ENCODE measurements at regions not wholly inside any gene's neighbourhood (a gene's known extent, or its start where the extent isn't known, plus 50 kb on each side); places are given as distances from the start of the nearest gene placed in this dataset.
"Not testable (repeated sequence)": the region's sequence is repeated elsewhere in the genome, so short reads cannot be mapped to it uniquely, and the experiment has no call there.

DNA sequence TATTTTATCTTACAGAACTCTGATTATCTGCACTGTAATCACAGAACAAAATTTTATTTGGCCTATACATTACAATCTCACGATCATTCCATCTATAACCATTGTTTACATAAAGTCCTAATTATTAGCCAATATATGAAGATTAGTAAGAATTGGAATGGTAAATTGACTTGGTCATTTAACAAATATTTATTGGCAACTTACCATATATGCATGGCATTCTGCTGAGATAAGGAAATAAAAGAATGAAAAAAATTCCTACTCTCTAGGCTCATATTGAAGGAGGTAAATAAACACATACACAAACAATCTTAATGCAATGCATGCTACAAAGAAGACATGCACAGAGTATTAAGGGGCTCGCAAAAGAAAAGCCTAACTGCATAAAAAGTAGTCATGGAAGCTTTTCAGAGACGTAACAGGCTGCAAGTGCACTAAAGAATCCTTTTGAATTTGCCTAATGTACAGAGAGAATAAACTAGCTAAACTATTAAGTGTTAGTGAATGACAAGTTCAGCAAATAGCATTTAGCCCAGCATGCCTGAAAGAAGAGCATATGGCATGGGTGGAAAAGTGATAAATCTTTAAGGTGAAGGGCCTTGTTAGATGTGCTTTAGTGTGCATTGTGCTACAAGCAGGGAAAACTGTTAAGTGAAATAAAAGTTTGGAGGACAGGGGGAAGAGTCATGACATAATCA lies 1131.1 kb downstream of the PCDH9 start:
- no peak for DNase-seq (ENCODE audit: low read depth, low spot score)
- in situ Hi-C loops (cut with HindIII; ENCODE audit: low pct_unique_long_range_greater_than_20kb, low sequenced_read_pairs), result no loop called here

DNA sequence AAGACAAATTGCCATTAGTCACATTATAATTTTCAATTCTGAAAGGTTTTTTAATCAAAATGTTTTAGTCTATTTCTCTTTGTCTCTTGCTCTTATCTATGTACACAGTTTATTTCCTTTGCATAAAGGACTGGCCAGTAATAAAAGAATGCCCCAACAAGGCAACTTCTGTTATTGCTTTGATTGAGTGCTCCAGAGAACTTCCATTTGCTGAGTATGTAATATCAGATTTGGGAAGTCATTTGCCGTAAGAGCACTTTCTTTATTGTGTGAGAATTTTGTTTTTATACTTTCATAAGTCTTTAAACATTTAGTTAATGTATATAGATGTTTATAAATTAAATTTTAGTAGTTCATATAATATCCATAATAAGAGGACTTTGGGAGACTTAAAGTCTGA lies 1140.4 kb downstream of the PCDH9 start:
- no peak for DNase-seq (ENCODE audit: low read depth, low spot score)
- in situ Hi-C loops (cut with HindIII; ENCODE audit: low pct_unique_long_range_greater_than_20kb, low sequenced_read_pairs), result no loop called here

GRCh38 chr13:66087269-66087710 lies 1142.8 kb downstream of the PCDH9 start:
- in situ Hi-C loops (cut with HindIII; ENCODE audit: low pct_unique_long_range_greater_than_20kb, low sequenced_read_pairs), result no loop called here
- no peak for DNase-seq (ENCODE audit: low read depth, low spot score)

DNA sequence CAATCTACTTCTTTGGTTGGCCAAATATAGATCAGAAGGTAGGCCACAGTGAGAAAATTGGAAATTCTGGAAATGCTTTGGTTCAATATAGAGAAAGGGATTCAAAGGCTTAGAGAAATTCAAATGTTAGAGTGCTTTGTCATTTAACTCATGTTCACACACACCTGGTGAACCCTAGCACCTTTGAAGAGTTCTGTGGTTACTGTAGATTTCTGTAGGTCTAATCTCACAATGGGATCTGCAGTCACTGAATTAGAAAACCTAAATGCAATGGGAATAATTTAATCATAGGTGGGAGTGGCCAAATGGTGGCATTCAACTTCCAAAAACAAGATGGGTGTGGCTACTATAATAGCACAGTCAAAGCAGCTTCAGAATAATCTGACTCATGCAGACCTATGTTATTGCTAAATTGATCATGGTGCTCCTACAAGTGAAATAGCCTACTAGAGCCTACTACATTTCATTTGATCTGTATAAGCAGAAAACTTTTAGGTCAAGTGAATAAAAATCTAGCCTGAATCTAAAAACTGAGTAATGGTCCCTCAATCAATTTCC lies 1152.9 kb downstream of the PCDH9 start:
- no peak for DNase-seq (ENCODE audit: low read depth, low spot score)
- in situ Hi-C loops (cut with HindIII; ENCODE audit: low pct_unique_long_range_greater_than_20kb, low sequenced_read_pairs), result no loop called here

DNA sequence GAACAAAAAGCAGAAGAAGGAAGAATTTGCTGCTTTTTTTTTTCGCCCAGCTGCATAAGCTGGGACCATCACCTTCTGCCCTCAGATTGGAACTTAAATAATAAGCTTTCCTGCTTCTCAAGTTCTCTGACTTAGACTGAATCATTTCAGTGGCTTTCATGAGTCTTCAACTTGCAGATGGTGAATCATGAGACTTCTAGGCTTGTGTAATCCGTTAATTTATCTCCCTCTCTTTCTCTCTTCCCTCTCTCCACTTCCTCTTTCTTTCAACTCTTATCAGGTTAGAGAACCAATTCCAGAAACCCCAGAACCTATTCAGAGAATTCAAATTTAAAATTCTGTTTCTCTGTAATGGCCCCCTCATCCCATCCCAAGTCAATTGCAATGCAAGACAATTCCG lies 1153.7 kb downstream of the PCDH9 start:
- in situ Hi-C loops (cut with HindIII; ENCODE audit: low pct_unique_long_range_greater_than_20kb, low sequenced_read_pairs), result no loop called here
- no peak for DNase-seq (ENCODE audit: low read depth, low spot score)

DNA sequence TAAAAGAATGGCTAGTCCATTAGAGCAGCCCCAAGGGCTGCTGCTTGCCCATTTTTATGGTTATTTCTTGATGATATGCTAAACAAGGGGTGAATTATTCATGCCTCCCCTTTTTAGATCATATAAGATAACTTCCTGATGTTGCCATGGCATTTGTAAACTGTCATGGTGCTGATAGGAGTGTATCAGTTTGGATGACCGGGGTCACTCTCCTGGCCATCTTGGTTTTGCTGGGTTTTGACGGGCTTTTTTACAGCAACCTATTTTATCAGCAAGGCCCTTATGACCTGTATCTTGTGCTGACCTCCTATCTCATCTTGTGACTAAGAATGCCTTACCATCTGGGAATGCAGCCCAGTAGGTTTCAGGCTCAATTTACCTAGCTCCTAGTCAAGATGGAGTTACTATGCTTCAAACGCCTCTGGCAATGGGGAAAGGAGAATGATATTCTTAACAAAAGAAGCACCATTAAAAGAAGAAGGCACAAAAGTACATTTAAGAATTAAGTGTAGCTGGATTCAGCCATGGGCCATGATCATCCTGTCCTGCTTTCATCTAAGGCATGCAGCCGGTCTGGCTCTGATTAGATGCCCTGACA lies 1156.0 kb downstream of the PCDH9 start:
- no peak for DNase-seq (ENCODE audit: low read depth, low spot score)
- in situ Hi-C loops (cut with HindIII; ENCODE audit: low pct_unique_long_range_greater_than_20kb, low sequenced_read_pairs), result no loop called here

- in situ Hi-C loops (cut with HindIII; ENCODE audit: low pct_unique_long_range_greater_than_20kb, low sequenced_read_pairs), result not testable (repeated sequence)
These were observed 1158.0 kb downstream of the PCDH9 start for GRCh38 chr13:66072097-66072496.

DNA sequence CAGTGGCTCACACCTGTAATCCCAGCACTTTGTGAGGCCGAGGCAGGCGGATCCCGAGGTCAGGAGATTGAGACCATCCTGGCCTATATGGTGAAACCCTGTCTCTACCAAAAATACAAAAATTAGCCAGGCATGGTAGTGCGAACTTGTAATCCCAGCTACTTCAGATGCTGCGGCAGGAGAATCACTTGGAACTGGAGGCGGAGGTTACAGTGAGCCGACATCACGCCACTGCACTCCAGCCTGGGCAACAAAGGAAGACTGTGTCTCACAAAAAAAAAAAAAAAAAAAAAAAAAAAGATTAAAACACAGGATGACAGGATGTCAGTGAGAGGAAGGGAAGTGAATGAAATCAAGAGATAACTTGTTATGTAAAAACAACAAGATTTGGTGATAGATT lies 1158.5 kb downstream of the PCDH9 start:
- in situ Hi-C loops (cut with HindIII; ENCODE audit: low pct_unique_long_range_greater_than_20kb, low sequenced_read_pairs), result no loop called here

More at GRCh38 chr13:66072097-66072496, 1158.0 kb downstream of the PCDH9 start:
- DNase-seq (ENCODE audit: low read depth, low spot score), result not testable (repeated sequence)

DNA sequence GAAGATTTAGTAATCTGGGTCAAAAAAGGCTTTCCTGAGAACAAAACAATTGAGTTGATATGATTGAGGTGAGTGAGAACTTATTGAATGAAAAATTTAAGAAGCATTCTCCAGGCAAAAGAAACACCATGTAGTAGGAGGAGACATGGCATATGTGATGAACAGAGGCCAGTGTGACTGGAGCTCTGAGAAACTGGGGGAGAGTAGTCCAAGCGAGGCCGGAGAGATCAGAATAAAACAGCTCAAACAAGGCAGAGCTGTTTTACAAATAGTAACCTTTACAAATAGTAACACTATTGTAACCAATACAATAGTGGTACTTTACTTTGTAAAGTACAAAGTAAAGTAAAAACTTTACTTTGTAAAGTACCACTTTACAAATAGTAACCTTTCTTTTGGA lies 1159.1 kb downstream of the PCDH9 start:
- in situ Hi-C loops (cut with HindIII; ENCODE audit: low pct_unique_long_range_greater_than_20kb, low sequenced_read_pairs), result no loop called here
- DNase-seq (ENCODE audit: low read depth, low spot score), result peak; percentile 55

More for the DNA sequence above, 1158.5 kb downstream of the PCDH9 start:
- DNase-seq (ENCODE audit: low read depth, low spot score), result peak; percentile 75

DNA sequence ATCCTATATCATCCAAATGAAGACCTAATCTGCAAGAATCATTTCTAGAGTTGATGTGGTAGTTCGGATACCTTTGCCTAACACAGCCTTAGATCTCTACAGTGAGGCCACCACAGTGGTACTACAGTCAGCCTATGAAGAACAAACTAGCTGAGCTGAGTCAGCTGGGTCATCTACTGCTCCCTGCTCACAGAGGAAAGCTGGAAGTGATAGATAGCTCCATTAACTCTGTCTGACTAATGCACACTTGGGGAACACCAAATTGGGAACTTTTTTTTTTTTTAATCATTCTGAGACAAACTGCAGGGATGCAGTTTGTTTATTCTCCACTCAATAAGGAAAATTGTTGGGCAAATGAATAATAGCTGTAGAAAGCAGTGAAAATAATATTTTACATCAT lies 1160.6 kb downstream of the PCDH9 start:
- in situ Hi-C loops (cut with HindIII; ENCODE audit: low pct_unique_long_range_greater_than_20kb, low sequenced_read_pairs), result no loop called here
- DNase-seq (ENCODE audit: low read depth, low spot score), result no peak

DNA sequence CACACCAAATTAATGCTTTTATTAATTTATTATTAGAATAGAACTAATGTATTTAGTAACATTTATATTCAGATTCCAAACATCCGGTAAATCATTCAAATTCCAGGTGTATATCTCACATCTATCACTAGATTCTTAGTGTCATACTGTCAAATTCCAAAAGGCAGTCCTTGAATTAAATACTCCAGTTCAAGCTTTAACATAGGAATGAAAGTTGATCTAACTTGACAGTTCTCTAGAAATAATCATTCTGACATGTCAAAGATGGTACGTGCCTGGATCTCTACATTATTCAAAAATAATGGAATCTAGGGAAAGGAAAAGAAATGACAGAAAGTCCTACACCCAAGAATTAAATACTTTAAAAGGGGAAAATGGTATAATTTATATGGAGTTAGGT lies 1161.5 kb downstream of the PCDH9 start:
- in situ Hi-C loops (cut with HindIII; ENCODE audit: low pct_unique_long_range_greater_than_20kb, low sequenced_read_pairs), result no loop called here
- DNase-seq (ENCODE audit: low read depth, low spot score), result no peak

- in situ Hi-C loops (cut with HindIII; ENCODE audit: low pct_unique_long_range_greater_than_20kb, low sequenced_read_pairs), result no loop called here
- DNase-seq (ENCODE audit: low read depth, low spot score), result peak; percentile 1
These were observed 1181.2 kb downstream of the PCDH9 start for GRCh38 chr13:66048888-66049287.

- DNase-seq (ENCODE audit: low read depth, low spot score), result no peak
- in situ Hi-C loops (cut with HindIII; ENCODE audit: low pct_unique_long_range_greater_than_20kb, low sequenced_read_pairs), result no loop called here
These were observed 1189.6 kb downstream of the PCDH9 start for GRCh38 chr13:66040506-66040905.

GRCh38 chr13:66037096-66037495 lies 1193.0 kb downstream of the PCDH9 start:
- DNase-seq (ENCODE audit: low read depth, low spot score), result no peak
- in situ Hi-C loops (cut with HindIII; ENCODE audit: low pct_unique_long_range_greater_than_20kb, low sequenced_read_pairs), result no loop called here

GRCh38 chr13:66036636-66037035 lies 1193.5 kb downstream of the PCDH9 start:
- in situ Hi-C loops (cut with HindIII; ENCODE audit: low pct_unique_long_range_greater_than_20kb, low sequenced_read_pairs), result no loop called here

DNA sequence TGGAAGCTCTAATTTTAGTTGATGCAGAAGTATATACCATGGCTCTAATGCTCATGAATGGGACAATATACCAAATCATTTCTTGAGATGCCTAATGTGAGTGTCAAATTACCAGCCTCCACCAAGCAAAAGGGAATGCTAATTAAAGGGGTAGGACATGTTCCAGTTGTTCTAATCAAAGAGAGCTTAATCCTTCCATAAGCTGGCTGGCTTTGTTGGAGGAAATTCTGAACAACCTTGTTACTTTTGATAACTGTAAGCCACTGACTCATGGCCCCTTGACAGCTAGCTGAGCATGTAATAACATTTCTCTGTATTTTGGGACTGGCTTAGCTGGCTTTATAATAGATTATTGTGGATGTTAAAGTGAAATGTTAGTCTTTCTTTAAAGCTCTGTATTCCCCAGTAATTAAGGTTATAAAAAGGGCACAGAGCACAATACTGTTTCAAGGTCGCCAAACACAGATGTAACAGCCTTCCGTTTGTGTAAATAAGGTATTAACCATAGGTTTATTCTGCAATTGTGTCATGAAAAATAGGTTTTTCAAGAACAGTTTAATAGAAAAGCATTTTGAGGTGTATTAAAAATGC lies 1194.0 kb downstream of the PCDH9 start:
- in situ Hi-C loops (cut with HindIII; ENCODE audit: low pct_unique_long_range_greater_than_20kb, low sequenced_read_pairs), result no loop called here
- DNase-seq (ENCODE audit: low read depth, low spot score), result no peak

More at GRCh38 chr13:66036636-66037035, 1193.5 kb downstream of the PCDH9 start:
- DNase-seq (ENCODE audit: low read depth, low spot score), result no peak

- DNase-seq (ENCODE audit: low read depth, low spot score), result no peak
- in situ Hi-C loops (cut with HindIII; ENCODE audit: low pct_unique_long_range_greater_than_20kb, low sequenced_read_pairs), result no loop called here
These were observed 1196.2 kb downstream of the PCDH9 start for GRCh38 chr13:66033924-66034323.

DNA sequence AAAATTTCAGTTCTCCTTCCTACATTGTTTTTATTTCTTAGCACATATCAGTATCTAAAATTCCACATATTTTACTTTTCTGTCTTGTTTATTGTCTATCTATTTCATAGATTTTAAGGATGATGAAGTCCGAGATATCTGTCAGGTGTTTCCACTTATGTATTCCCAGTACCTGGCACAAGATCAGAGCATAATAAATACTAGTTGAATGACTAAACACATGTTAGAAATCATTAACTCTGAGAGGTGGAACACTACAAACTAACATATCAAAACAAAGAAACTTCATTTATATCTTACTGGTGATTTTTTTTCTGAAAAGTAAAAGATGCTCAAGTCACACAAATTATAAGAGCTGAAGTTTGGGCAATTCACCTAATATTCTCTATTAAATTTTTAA lies 1208.3 kb downstream of the PCDH9 start:
- no peak for DNase-seq (ENCODE audit: low read depth, low spot score)
- in situ Hi-C loops (cut with HindIII; ENCODE audit: low pct_unique_long_range_greater_than_20kb, low sequenced_read_pairs), result no loop called here

GRCh38 chr13:66014771-66015170 lies 1215.4 kb downstream of the PCDH9 start:
- in situ Hi-C loops (cut with HindIII; ENCODE audit: low pct_unique_long_range_greater_than_20kb, low sequenced_read_pairs), result no loop called here

More at GRCh38 chr13:66014771-66015170, 1215.4 kb downstream of the PCDH9 start:
- DNase-seq (ENCODE audit: low read depth, low spot score), result no peak

Measured in SK-MEL-5 (cell line).